H1 (cell line): ENCODE measurements at regions not wholly inside any gene's neighbourhood (a gene's known extent, or its start where the extent isn't known, plus 50 kb on each side); places are given as distances from the start of the nearest gene placed in this dataset.

Experiments used
- CTCF ChIA-PET: fragments of 300-600 bp; sonication (Branson Sonifier 250); formaldehyde crosslinking; loops from one replicate; lab custom pipeline; 2021; ENCODE audit not compliant: partially characterized antibody; lab: Charles Lee
- POLR2A ChIA-PET: fragments of 300-600 bp; sonication (Branson Sonifier 250); formaldehyde crosslinking; loops from one replicate; lab custom pipeline; 2021; ENCODE audit warnings: inconsistent platforms; ENCODE audit not compliant: partially characterized antibody; lab: Charles Lee
- DNase-seq, 2 experiments: peaks; one replicate each; pipeline versions ENCODE4 v3.0.0 to v3.0.0-alpha.2; 2010 to 2022; ENCODE audit warnings: low spot score in 2 of 2, low read depth in 1 of 2, mixed read lengths in 1 of 2
- FAIRE-seq: peaks from 2 replicates; lab custom pipeline; 2011; peaks lifted over from hg19 to GRCh38; lab: Jason Lieb, UNC
- H2AFZ ChIP-seq: 2 replicates; pipeline ENCODE4 v1.8.1; 2012; ENCODE audit warnings: low read length, inconsistent platforms
- H2AK5ac ChIP-seq: 2 replicates; pipeline ENCODE4 v1.6.1; 2013; ENCODE audit warnings: low read depth, low read length
- H2BK120ac ChIP-seq: replicated peaks from 2 replicates; pipeline ENCODE3; 2013; ENCODE audit warnings: low read depth, low read length, inconsistent platforms
- H2BK12ac ChIP-seq: 2 replicates; pipeline ENCODE4 v1.6.1; 2013; ENCODE audit warnings: low read depth, low read length
- H2BK15ac ChIP-seq: 2 replicates; pipeline ENCODE4 v1.6.1; 2013; ENCODE audit warnings: low read length
- H2BK20ac ChIP-seq: 2 replicates; pipeline ENCODE4 v1.6.1; 2013; ENCODE audit warnings: low read length
- H2BK5ac ChIP-seq: 2 replicates; pipeline ENCODE4 v1.6.1; 2013; ENCODE audit warnings: low read depth, low read length
- H3K14ac ChIP-seq: 2 replicates; pipeline ENCODE4 v1.6.1; 2013; ENCODE audit warnings: inconsistent platforms; ENCODE audit not compliant: insufficient read length
- H3K18ac ChIP-seq: 2 replicates; pipeline ENCODE4 v1.6.1; 2013; ENCODE audit warnings: low read length; ENCODE audit errors: extremely low read depth
- H3K23ac ChIP-seq: 2 replicates; pipeline ENCODE4 v1.6.1; 2013; ENCODE audit warnings: inconsistent platforms; ENCODE audit not compliant: insufficient read length
- H3K23me2 ChIP-seq: 2 replicates; pipeline ENCODE4 v1.6.1; 2013; ENCODE audit warnings: low read depth, low read length
- H3K27ac ChIP-seq: 2 replicates; pipeline ENCODE4 v1.6.1; 2011; ENCODE audit warnings: low read depth, low read length, inconsistent platforms
- H3K27me3 ChIP-seq, 4 experiments: replicated peaks in 1 of 4; 1 replicate in 1 of 4; 2 replicates in 3 of 4; pipeline versions ENCODE4 v1.6.1 to v1.8.1; 2011 to 2013; ENCODE audit warnings: low read length in 3 of 4, mild to moderate bottlenecking in 3 of 4, inconsistent platforms in 2 of 4, mixed read lengths in 2 of 4, moderate library complexity in 1 of 4; ENCODE audit not compliant: control insufficient read depth in 3 of 4, insufficient read depth in 3 of 4; ENCODE audit errors: extremely low read depth in 1 of 4
- H3K36me3 ChIP-seq, 4 experiments: 2 replicates each; pipeline versions ENCODE4 v1.6.1 to v1.8.1; 2011 to 2013; ENCODE audit warnings: mild to moderate bottlenecking in 4 of 4, low read length in 3 of 4, moderate library complexity in 2 of 4, control low read depth in 1 of 4, inconsistent platforms in 1 of 4; ENCODE audit not compliant: insufficient read depth in 4 of 4, control insufficient read depth in 2 of 4
- H3K4ac ChIP-seq: replicated peaks from 2 replicates; pipeline ENCODE3; 2013; ENCODE audit warnings: low read length, low read depth, mixed read lengths, inconsistent platforms; ENCODE audit not compliant: insufficient read length
- H3K4me1 ChIP-seq, 4 experiments: replicated peaks in 1 of 4; 1 replicate in 1 of 4; 2 replicates in 3 of 4; pipeline versions ENCODE4 v1.6.1 to v1.8.1; 2011 to 2013; ENCODE audit warnings: low read length in 3 of 4, inconsistent platforms in 2 of 4, mixed read lengths in 1 of 4; ENCODE audit not compliant: insufficient read depth in 4 of 4, control insufficient read depth in 3 of 4
- H3K4me2 ChIP-seq, 2 experiments: 2 replicates each; pipeline versions ENCODE4 v1.6.1 to v1.8.1; 2011 to 2013; ENCODE audit warnings: low read depth in 2 of 2, low read length in 2 of 2, control low read depth in 1 of 2, inconsistent platforms in 1 of 2, mild to moderate bottlenecking in 1 of 2; ENCODE audit not compliant: insufficient read depth in 1 of 2
- H3K4me3 ChIP-seq, 4 experiments: fragments of 200-600, 300-600 bp in 1 of 4; sonication (generic), shearing (Covaris generic), sonication (Bioruptor Twin) in 1 of 4; 2 replicates each; pipeline versions ENCODE4 v1.5.1 to v1.8.1; 2011 to 2016; ENCODE audit warnings: low read length in 4 of 4, low read depth in 3 of 4, control low read depth in 2 of 4, inconsistent platforms in 2 of 4, mild to moderate bottlenecking in 2 of 4, mixed read lengths in 1 of 4, moderate library complexity in 1 of 4; ENCODE audit not compliant: insufficient read depth in 2 of 4; ENCODE audit errors: extremely low read depth in 1 of 4
- H3K56ac ChIP-seq: replicated peaks from 2 replicates; pipeline ENCODE3; 2013; ENCODE audit warnings: low read depth, mild to moderate bottlenecking, mixed read lengths, low read length, inconsistent platforms; ENCODE audit not compliant: insufficient read length
- H3K79me1 ChIP-seq: 2 replicates; pipeline ENCODE4 v1.6.1; 2013; ENCODE audit warnings: low read depth, low read length, control low read depth
- H3K79me2 ChIP-seq, 2 experiments: 2 replicates each; pipeline versions ENCODE4 v1.6.1 to v1.8.1; 2012 to 2013; ENCODE audit warnings: low read length in 2 of 2, mild to moderate bottlenecking in 2 of 2, inconsistent platforms in 1 of 2; ENCODE audit not compliant: insufficient read depth in 2 of 2, control insufficient read depth in 1 of 2
- H3K9ac ChIP-seq, 4 experiments: replicated peaks in 1 of 4; 1 replicate in 1 of 4; 2 replicates in 3 of 4; pipeline versions ENCODE4 v1.6.1 to v1.8.1; 2011 to 2013; ENCODE audit warnings: low read depth in 3 of 4, low read length in 3 of 4, control low read depth in 2 of 4, mild to moderate bottlenecking in 2 of 4, moderate library complexity in 2 of 4, inconsistent platforms in 1 of 4; ENCODE audit errors: extremely low read depth in 1 of 4
- H3K9me3 ChIP-seq, 2 experiments: 2 replicates each; pipeline versions ENCODE4 v1.6.1 to v1.8.1; 2012 to 2013; ENCODE audit warnings: mild to moderate bottlenecking in 2 of 2, moderate library complexity in 2 of 2, control low read depth in 1 of 2, inconsistent platforms in 1 of 2, low read depth in 1 of 2, low read length in 1 of 2, mixed read lengths in 1 of 2; ENCODE audit not compliant: insufficient read depth in 2 of 2
- H4K20me1 ChIP-seq, 2 experiments: replicated peaks in 1 of 2; 2 replicates each; pipeline versions ENCODE3 to v1.8.1; 2011 to 2013; ENCODE audit warnings: inconsistent platforms in 2 of 2, low read length in 2 of 2, mild to moderate bottlenecking in 1 of 2; ENCODE audit not compliant: insufficient read depth in 2 of 2, control insufficient read depth in 1 of 2
- H4K5ac ChIP-seq: 2 replicates; pipeline ENCODE4 v1.6.1; 2013; ENCODE audit warnings: low read length, low read depth, mixed read lengths, inconsistent platforms; ENCODE audit not compliant: insufficient read length
- H4K8ac ChIP-seq: 2 replicates; pipeline ENCODE4 v1.8.0; 2013; ENCODE audit warnings: mild to moderate bottlenecking, moderate library complexity, low read length, inconsistent platforms; ENCODE audit not compliant: insufficient read depth; ENCODE audit errors: extremely low read depth
- H4K91ac ChIP-seq: replicated peaks from 2 replicates; pipeline ENCODE3; 2013; ENCODE audit warnings: low read length, mixed read lengths, inconsistent platforms; ENCODE audit not compliant: insufficient read length
- CHD7 ChIP-seq: fragments of 300-600 bp; sonication (generic); IDR thresholded peaks from 2 replicates; pipeline ENCODE4 v1.7.1; 2012; ENCODE audit warnings: low read length, moderate library complexity, mild to moderate bottlenecking, inconsistent platforms; ENCODE audit not compliant: insufficient replicate concordance

- Histone ChIP-seq H3K79me2 (no peaks in the 10 kb centered on the region), H3K27ac (no peak overlapping the region), H2AK5ac (no peak overlapping the region), H3K18ac (no peak overlapping the region), H3K4me3 (no peak overlapping the region), H2BK120ac (no peak overlapping the region), H3K14ac (no peak overlapping the region), H4K5ac (no peak overlapping the region), H3K36me3 (no peaks in the 10 kb centered on the region), H3K23ac (no peak overlapping the region), H2BK12ac (no peak overlapping the region), H3K4ac (no peak overlapping the region), H3K4me1 (no peaks in the 10 kb centered on the region), H3K4me2 (no peak overlapping the region), H4K8ac (no peak overlapping the region), H3K79me1 (no peaks in the 10 kb centered on the region; the same call in 1 of the 2 replicates), H2BK15ac (no peak overlapping the region), H4K91ac (no peak overlapping the region), H3K56ac (no peak overlapping the region), H2BK20ac (no peak overlapping the region), H2BK5ac (no peak overlapping the region), H4K20me1 (no peaks in the 10 kb centered on the region), H2AFZ (no peak overlapping the region), H3K9me3 (no peaks in the 10 kb centered on the region), H3K23me2 (no peaks in the 10 kb centered on the region), H3K27me3 (no peaks in the 10 kb centered on the region), H3K9ac (no peak overlapping the region)
- DNase-seq: no peak
- no peak for FAIRE-seq
- ChIA-PET POLR2A (no interaction called here), CTCF (interaction anchor here (1.4 kb wide), 1 partner anchor 11 kb away, joined by 6 read pairs; no protein-coding TSS in a partner anchor)
- TF ChIP-seq CHD7: no peak
Measured at GRCh38 chr2:196479350-196479749, 160.2 kb upstream of the CCDC150 start.
